ENCODE measurements at regions not wholly inside any gene's neighbourhood (a gene's known extent, or its start where the extent isn't known, plus 50 kb on each side); places are given as distances from the start of the nearest gene placed in this dataset.

DNA sequence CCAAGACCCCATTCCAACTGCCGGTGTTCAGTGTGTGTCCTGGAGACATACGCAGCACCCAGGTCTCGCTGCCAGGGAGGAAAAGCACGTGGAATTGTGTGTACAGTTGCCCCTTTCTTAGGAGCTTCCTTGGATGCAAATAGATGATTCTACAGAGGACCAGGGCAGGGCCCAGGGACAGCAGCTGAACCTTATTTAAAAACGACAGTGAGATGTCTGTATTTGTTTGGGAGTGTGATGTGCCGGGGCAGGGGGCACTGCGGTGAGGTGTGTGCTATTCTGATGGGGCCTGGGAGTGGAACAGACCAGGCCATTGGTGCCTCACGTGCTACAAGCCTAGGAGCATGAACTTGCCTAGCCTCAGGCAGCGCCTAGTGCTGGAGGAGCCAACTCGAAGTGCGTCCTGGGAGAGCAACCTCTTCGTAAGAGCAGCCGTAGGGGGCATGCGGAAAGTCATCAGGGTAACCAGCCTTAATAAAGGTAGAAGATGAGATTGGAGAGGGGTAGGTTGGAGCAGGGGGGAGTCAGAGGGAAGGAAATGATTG is 98.3 kb upstream of the ESRRB start:
- Mint-ChIP-seq H3K27ac (no peak overlapping the region), H3K27me3 (ENCODE audit: insufficient read depth) (peaks cover 13% of the 10 kb centered on the region), H3K36me3 (ENCODE audit: low read depth) (no peaks in the 10 kb centered on the region), H3K4me3 (no peak overlapping the region), H3K9me3 (no peaks in the 10 kb centered on the region), H3K4me1 (no peaks in the 10 kb centered on the region)
- TF ChIP-seq, protein P1, sequence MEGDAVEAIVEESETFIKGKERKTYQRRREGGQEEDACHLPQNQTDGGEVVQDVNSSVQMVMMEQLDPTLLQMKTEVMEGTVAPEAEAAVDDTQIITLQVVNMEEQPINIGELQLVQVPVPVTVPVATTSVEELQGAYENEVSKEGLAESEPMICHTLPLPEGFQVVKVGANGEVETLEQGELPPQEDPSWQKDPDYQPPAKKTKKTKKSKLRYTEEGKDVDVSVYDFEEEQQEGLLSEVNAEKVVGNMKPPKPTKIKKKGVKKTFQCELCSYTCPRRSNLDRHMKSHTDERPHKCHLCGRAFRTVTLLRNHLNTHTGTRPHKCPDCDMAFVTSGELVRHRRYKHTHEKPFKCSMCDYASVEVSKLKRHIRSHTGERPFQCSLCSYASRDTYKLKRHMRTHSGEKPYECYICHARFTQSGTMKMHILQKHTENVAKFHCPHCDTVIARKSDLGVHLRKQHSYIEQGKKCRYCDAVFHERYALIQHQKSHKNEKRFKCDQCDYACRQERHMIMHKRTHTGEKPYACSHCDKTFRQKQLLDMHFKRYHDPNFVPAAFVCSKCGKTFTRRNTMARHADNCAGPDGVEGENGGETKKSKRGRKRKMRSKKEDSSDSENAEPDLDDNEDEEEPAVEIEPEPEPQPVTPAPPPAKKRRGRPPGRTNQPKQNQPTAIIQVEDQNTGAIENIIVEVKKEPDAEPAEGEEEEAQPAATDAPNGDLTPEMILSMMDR (conservative IDR thresholded peaks at IDR 0.05), result no peak
- WGBS, 2 experiments (ENCODE audit: insufficient coverage in 1 of 2, insufficient read length in 1 of 2), result 89 to 100% methylated on average over 3 to 14 of the region's 14 CpGs
- H3K9ac ChIP-seq (ENCODE audit: extremely low read depth, low read length, poor library complexity, severe bottlenecking), result no peak overlapping the region
- no peaks in the 10 kb centered on the region for H3K9me3 ChIP-seq (ENCODE audit: control insufficient read depth, low read length)
- no peak overlapping the region for H3K27ac ChIP-seq (ENCODE audit: low read depth, low read length)
- no peaks in the 10 kb centered on the region for H3K27me3 ChIP-seq (ENCODE audit: control insufficient read depth, insufficient read depth, low read length, poor library complexity, severe bottlenecking)
- DNase-seq, result peak; percentile 38
- H3K4me1 ChIP-seq (ENCODE audit: control insufficient read depth, insufficient read depth, low read length), result no peaks in the 10 kb centered on the region
- no peak overlapping the region for H3K4me3 ChIP-seq (ENCODE audit: low read length)
- no peaks in the 10 kb centered on the region for H3K36me3 ChIP-seq (ENCODE audit: control insufficient read depth, insufficient read depth, low read length)

DNA sequence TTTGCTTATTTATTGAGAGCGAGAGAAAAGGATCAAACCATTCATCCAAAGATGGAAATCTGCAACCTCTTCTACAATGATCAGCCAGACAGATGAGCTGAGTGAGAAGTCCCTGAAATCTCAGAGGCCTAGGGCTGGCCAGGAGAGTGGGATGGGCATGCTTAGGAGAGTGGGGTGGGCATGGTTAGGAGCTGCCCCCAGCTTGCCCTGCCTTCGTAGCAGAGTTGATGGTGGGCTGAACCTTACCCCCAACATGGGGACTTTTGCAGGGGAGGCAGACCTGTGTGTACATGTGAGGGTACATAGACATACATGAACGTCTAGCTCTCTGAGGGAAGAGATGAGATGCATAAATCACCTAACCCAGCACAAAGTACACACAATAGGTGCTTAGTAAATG is 95.7 kb upstream of the ESRRB start:
- H3K27me3 Mint-ChIP-seq (ENCODE audit: insufficient read depth), result peaks cover 9% of the 10 kb centered on the region
- no peaks in the 10 kb centered on the region for H3K27me3 ChIP-seq (ENCODE audit: control insufficient read depth, insufficient read depth, low read length, poor library complexity, severe bottlenecking)
- no peaks in the 10 kb centered on the region for H3K36me3 ChIP-seq (ENCODE audit: control insufficient read depth, insufficient read depth, low read length)
- no peaks in the 10 kb centered on the region for H3K36me3 Mint-ChIP-seq (ENCODE audit: low read depth)
- no peak overlapping the region for H3K4me3 ChIP-seq (ENCODE audit: low read length)
- H3K27ac ChIP-seq (ENCODE audit: low read depth, low read length), result no peak overlapping the region
- H3K9ac ChIP-seq (ENCODE audit: extremely low read depth, low read length, poor library complexity, severe bottlenecking), result no peak overlapping the region
- H3K4me1 Mint-ChIP-seq, result no peaks in the 10 kb centered on the region
- 54 to 83% methylated on average over 1 to 3 of the region's 3 CpGs for WGBS, 2 experiments (ENCODE audit: insufficient coverage in 1 of 2, insufficient read length in 1 of 2)
- DNase-seq, result peak; percentile 4
- no peak overlapping the region for H3K4me3 Mint-ChIP-seq
- no peaks in the 10 kb centered on the region for H3K9me3 ChIP-seq (ENCODE audit: control insufficient read depth, low read length)
- no peak overlapping the region for H3K27ac Mint-ChIP-seq
- H3K9me3 Mint-ChIP-seq, result peaks cover 2% of the 10 kb centered on the region
- H3K4me1 ChIP-seq (ENCODE audit: control insufficient read depth, insufficient read depth, low read length), result no peaks in the 10 kb centered on the region
- TF ChIP-seq, protein P1 (conservative IDR thresholded peaks at IDR 0.05), result no peak

DNA sequence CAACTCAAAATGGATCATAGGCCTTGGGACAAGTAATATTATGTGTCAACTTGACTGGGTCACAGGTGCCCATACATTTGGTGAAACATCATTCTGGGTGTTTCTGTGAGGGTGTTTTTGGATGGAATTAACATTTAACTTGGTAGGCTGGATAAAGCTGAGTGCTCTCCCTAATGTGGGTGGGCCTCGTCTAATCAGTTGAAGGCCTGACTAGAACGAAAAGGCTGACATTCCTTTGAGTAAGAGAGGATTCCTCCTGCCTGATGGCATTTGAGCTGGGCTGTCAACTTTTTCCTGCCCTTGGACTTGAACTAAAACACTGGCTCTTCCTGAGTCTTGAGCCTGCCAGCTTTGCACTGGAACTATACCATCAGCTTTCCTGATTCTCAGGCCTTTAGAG is 93.4 kb upstream of the ESRRB start:
- DNase-seq, result peak; percentile 16
- Mint-ChIP-seq H3K36me3 (ENCODE audit: low read depth) (no peaks in the 10 kb centered on the region), H3K27ac (no peak overlapping the region), H3K4me1 (no peaks in the 10 kb centered on the region), H3K4me3 (no peak overlapping the region), H3K27me3 (ENCODE audit: insufficient read depth) (peaks cover 4% of the 10 kb centered on the region), H3K9me3 (peaks cover 2% of the 10 kb centered on the region)
- H3K9me3 ChIP-seq (ENCODE audit: control insufficient read depth, low read length), result no peaks in the 10 kb centered on the region
- WGBS, 2 experiments (ENCODE audit: insufficient coverage in 1 of 2, insufficient read length in 1 of 2), result 57 to 85% methylated on average over 2 of the region's 2 CpGs
- TF ChIP-seq, protein P1 (conservative IDR thresholded peaks at IDR 0.05), result no peak
- H3K4me1 ChIP-seq (ENCODE audit: control insufficient read depth, insufficient read depth, low read length), result no peaks in the 10 kb centered on the region
- no peaks in the 10 kb centered on the region for H3K36me3 ChIP-seq (ENCODE audit: control insufficient read depth, insufficient read depth, low read length)
- H3K9ac ChIP-seq (ENCODE audit: extremely low read depth, low read length, poor library complexity, severe bottlenecking), result no peak overlapping the region
- H3K4me3 ChIP-seq (ENCODE audit: low read length), result no peak overlapping the region
- no peak overlapping the region for H3K27ac ChIP-seq (ENCODE audit: low read depth, low read length)
- no peaks in the 10 kb centered on the region for H3K27me3 ChIP-seq (ENCODE audit: control insufficient read depth, insufficient read depth, low read length, poor library complexity, severe bottlenecking)
